ENCODE measurements at regions not wholly inside any gene's neighbourhood (a gene's known extent, or its start where the extent isn't known, plus 50 kb on each side); places are given as distances from the start of the nearest gene placed in this dataset.

DNA sequence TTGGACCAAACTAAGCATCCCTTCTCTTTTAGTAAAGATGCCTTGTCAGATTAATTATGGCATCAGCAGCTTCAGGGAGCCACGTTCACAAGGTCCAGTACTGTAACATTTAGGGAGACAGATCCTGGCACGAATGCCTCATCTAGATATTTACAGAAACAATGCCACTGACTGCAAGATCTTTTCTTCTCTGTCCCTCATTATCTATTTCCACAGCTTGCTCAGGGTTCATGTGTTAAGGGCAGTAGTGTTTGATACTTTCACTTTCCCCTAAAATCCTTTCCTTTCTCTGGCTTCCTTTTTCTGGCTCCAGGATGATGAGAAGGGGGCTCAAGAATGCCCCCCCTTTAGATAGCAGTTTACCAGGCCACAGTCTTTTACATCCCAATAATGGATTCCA, 393.9 kb downstream of the BCL11A start:
- H3K4me1 ChIP-seq (ENCODE audit: low read depth): no peaks in the 10 kb centered on the region
- H3K9me3 ChIP-seq: no peaks in the 10 kb centered on the region
- DNase-seq: no peak
- intact Hi-C loops (cut with DNase I, micrococcal nuclease): no loop called here
- no peak for ATAC-seq
- no peak overlapping the region for H3K4me3 ChIP-seq
- H3K36me3 ChIP-seq (ENCODE audit: low read depth): no peaks in the 10 kb centered on the region
- TF ChIP-seq, protein P1, sequence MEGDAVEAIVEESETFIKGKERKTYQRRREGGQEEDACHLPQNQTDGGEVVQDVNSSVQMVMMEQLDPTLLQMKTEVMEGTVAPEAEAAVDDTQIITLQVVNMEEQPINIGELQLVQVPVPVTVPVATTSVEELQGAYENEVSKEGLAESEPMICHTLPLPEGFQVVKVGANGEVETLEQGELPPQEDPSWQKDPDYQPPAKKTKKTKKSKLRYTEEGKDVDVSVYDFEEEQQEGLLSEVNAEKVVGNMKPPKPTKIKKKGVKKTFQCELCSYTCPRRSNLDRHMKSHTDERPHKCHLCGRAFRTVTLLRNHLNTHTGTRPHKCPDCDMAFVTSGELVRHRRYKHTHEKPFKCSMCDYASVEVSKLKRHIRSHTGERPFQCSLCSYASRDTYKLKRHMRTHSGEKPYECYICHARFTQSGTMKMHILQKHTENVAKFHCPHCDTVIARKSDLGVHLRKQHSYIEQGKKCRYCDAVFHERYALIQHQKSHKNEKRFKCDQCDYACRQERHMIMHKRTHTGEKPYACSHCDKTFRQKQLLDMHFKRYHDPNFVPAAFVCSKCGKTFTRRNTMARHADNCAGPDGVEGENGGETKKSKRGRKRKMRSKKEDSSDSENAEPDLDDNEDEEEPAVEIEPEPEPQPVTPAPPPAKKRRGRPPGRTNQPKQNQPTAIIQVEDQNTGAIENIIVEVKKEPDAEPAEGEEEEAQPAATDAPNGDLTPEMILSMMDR (IDR thresholded peaks at IDR 0.05): no peak

- intact Hi-C loops (cut with DNase I, micrococcal nuclease): no loop called here
- Histone ChIP-seq H3K36me3 (ENCODE audit: low read depth) (no peaks in the 10 kb centered on the region), H3K4me3 (no peak overlapping the region), H3K9me3 (no peaks in the 10 kb centered on the region), H3K4me1 (ENCODE audit: low read depth) (no peaks in the 10 kb centered on the region)
- ATAC-seq (no peak), DNase-seq (no peak)
- TF ChIP-seq, protein P1 (IDR thresholded peaks at IDR 0.05): no peak
Observed at GRCh38 chr2:60158262-60158661, 395.2 kb downstream of the BCL11A start.

- H3K4me3 ChIP-seq: no peak overlapping the region
- no peaks in the 10 kb centered on the region for H3K4me1 ChIP-seq (ENCODE audit: low read depth)
- intact Hi-C loops (cut with DNase I, micrococcal nuclease): no loop called here
- TF ChIP-seq, protein P1 (IDR thresholded peaks at IDR 0.05): no peak
- ATAC-seq (no peak), DNase-seq (no peak)
- no peaks in the 10 kb centered on the region for H3K36me3 ChIP-seq (ENCODE audit: low read depth)
- H3K9me3 ChIP-seq: peaks cover 2% of the 10 kb centered on the region
Observed at GRCh38 chr2:60157283-60157682, 396.2 kb downstream of the BCL11A start.

DNA sequence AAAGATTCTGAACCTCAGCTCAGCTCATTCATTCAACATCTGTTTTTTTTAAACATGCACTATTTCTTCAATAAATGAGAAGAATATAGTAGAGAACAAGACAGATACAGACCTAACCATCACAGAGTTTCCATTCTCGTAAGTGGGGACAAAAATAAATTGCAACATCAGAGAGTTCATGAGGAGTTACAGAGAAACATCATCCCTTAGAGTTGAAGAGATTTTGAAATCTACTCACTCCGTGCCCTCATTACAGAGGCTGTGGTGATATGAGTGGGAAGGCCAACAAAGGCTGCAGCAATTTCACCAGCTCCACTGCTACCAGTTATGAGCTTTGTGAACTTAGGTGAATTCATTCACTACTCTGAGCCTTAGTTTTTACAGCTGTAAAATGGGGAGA, 399.3 kb downstream of the BCL11A start:
- Histone ChIP-seq H3K36me3 (ENCODE audit: low read depth) (no peaks in the 10 kb centered on the region), H3K4me1 (ENCODE audit: low read depth) (no peaks in the 10 kb centered on the region), H3K4me3 (no peak overlapping the region), H3K9me3 (peaks cover 4% of the 10 kb centered on the region)
- intact Hi-C loops (cut with DNase I, micrococcal nuclease): no loop called here
- ATAC-seq (no peak), DNase-seq (no peak)
- TF ChIP-seq, protein P1 (IDR thresholded peaks at IDR 0.05): no peak

- ATAC-seq: peak; percentile 51
- intact Hi-C loops (cut with DNase I, micrococcal nuclease): no loop called here
- peak in 1 of 3 donors; percentile 17 for DNase-seq
Observed at GRCh38 chr2:60152226-60152833, 401.1 kb downstream of the BCL11A start.

More at GRCh38 chr2:60152226-60152833, 401.1 kb downstream of the BCL11A start:
- H3K36me3 ChIP-seq (ENCODE audit: low read depth): no peaks in the 10 kb centered on the region
- no peak overlapping the region for H3K4me3 ChIP-seq
- H3K9me3 ChIP-seq: peaks cover 4% of the 10 kb centered on the region
- H3K4me1 ChIP-seq (ENCODE audit: low read depth): no peaks in the 10 kb centered on the region
- TF ChIP-seq, protein P1 (IDR thresholded peaks at IDR 0.05): peak; percentile 73
